ENCODE measurements at regions not wholly inside any gene's neighbourhood (a gene's known extent, or its start where the extent isn't known, plus 50 kb on each side); places are given as distances from the start of the nearest gene placed in this dataset.

DNA sequence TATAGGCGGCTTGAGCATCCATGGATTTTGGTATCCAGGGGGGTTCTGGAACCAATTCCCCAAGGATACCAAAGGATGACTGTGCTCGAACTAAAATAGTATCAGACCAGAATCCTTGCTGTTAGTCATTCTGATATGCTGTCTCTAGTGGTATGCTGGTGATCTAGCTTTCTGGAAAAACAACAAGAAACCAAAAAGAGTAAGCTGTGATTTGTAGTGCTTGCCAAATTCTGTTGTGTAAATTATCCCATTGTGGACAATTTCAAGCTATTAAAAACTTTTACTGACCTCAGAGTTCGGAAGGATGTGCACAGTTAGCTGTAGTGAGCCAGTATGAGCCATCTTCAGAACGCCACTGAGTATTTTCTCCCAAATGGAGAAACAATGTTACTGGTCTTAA, 99.0 kb upstream of the FBN2 start:
- Mint-ChIP-seq H3K4me3 (no peak overlapping the region), H3K36me3 (ENCODE audit: low read depth) (no peaks in the 10 kb centered on the region), H3K27ac (no peak overlapping the region), H3K4me1 (no peaks in the 10 kb centered on the region), H3K27me3 (no peaks in the 10 kb centered on the region), H3K9me3 (no peaks in the 10 kb centered on the region)
- no peak for ATAC-seq (replicated peaks)

- Mint-ChIP-seq H3K9me3 (peaks cover 5% of the 10 kb centered on the region), H3K27ac (no peak overlapping the region), H3K36me3 (ENCODE audit: low read depth) (no peaks in the 10 kb centered on the region), H3K4me3 (no peak overlapping the region), H3K27me3 (no peaks in the 10 kb centered on the region), H3K4me1 (no peaks in the 10 kb centered on the region)
- ATAC-seq (replicated peaks), result no peak
Measured at GRCh38 chr5:128641861-128642260, 103.8 kb upstream of the FBN2 start.

DNA sequence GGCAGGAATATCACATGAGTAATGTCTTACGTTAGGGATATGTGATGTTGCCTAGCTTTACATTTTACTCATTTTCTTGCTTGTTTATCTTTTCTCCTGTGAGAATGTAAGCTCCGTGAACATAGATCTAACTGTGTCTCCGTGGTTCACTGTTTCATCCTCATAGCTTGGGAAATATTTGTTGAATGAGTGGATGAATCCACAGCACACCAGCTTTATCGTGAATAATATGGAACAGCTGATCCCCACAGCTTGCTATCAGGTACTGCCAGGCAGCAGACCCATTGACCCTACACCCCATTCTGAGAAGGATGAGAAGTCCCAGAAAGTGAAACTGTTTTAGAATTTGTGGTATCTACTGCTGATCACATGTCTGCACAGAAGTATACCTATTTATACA, 106.8 kb upstream of the FBN2 start:
- Mint-ChIP-seq H3K27me3 (no peaks in the 10 kb centered on the region), H3K36me3 (ENCODE audit: low read depth) (no peaks in the 10 kb centered on the region), H3K4me3 (no peak overlapping the region), H3K9me3 (peaks cover 5% of the 10 kb centered on the region), H3K27ac (no peak overlapping the region), H3K4me1 (no peaks in the 10 kb centered on the region)
- no peak for ATAC-seq (replicated peaks)

GRCh38 chr5:128645581-128645980, 107.5 kb upstream of the FBN2 start:
- H3K4me3 Mint-ChIP-seq, result no peak overlapping the region
- H3K36me3 Mint-ChIP-seq (ENCODE audit: low read depth), result no peaks in the 10 kb centered on the region
- no peak for ATAC-seq (replicated peaks)
- H3K27ac Mint-ChIP-seq, result no peak overlapping the region
- H3K9me3 Mint-ChIP-seq, result peaks cover 5% of the 10 kb centered on the region
- H3K27me3 Mint-ChIP-seq, result no peaks in the 10 kb centered on the region
- no peaks in the 10 kb centered on the region for H3K4me1 Mint-ChIP-seq

DNA sequence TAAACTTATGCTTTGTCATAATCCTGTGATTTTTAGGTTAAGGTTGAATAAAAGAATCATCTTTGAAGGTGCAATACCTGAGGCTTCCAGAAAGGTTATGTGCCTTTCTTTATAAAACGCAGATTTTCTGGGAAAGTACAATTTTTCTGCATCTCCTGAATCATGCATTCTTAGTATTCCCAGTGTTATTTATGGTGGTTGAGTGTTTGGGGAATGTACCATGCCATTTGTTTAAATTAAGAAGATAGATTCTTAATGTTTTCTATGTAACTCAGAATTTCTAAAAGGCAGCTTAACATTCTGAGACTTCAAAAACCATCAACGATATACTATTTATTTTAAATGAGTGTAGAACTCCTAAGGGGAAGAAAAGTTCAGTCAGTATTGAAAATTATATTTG, 108.1 kb upstream of the FBN2 start:
- no peak overlapping the region for H3K27ac Mint-ChIP-seq
- no peaks in the 10 kb centered on the region for H3K36me3 Mint-ChIP-seq (ENCODE audit: low read depth)
- no peaks in the 10 kb centered on the region for H3K27me3 Mint-ChIP-seq
- no peak overlapping the region for H3K4me3 Mint-ChIP-seq
- no peak for ATAC-seq (replicated peaks)
- no peaks in the 10 kb centered on the region for H3K4me1 Mint-ChIP-seq
- H3K9me3 Mint-ChIP-seq, result peaks cover 5% of the 10 kb centered on the region

DNA sequence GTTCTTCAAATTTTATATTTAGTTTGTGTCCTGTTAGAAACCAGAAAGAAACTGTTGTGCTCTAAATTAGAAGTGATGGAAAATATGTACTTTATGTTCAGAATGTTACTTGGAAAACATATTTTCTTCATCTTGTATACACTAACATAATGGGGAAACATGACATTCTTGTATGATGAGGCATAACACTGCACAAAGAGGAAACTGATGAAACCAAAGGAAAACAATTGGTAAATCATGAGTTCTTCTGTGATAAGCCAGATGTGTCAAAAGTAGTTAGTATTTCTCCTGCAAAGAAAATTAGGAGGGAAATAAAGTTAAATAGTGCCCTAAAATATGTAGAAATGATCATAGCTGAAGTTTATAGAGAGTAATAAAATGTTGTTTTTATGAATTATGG, 111.1 kb upstream of the FBN2 start:
- no peak for ATAC-seq (replicated peaks)
- Mint-ChIP-seq H3K4me3 (no peak overlapping the region), H3K27ac (no peak overlapping the region), H3K4me1 (no peaks in the 10 kb centered on the region), H3K36me3 (ENCODE audit: low read depth) (no peaks in the 10 kb centered on the region), H3K9me3 (no peaks in the 10 kb centered on the region), H3K27me3 (peaks cover 3% of the 10 kb centered on the region)

DNA sequence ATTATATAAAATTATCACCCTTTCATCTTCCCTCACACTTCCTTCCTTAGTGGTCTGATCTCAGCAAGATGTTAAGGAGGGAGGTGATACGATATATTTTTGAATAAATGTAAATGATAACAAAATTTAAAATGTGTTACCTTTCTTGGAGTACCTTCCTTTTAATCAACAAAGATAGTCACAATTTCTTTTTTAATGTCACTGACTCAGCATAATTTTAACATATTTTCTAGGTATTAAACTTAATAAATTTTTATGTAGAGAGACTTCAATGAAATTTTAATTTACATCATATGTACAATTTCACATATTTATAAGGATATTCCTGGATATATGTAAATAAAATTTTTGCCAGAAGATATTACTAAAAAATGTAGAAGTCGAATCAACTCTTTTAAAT, 125.0 kb upstream of the FBN2 start:
- no peaks in the 10 kb centered on the region for H3K27me3 Mint-ChIP-seq
- no peaks in the 10 kb centered on the region for H3K36me3 Mint-ChIP-seq (ENCODE audit: low read depth)
- no peak for ATAC-seq (replicated peaks)
- H3K9me3 Mint-ChIP-seq, result no peaks in the 10 kb centered on the region
- no peak overlapping the region for H3K4me3 Mint-ChIP-seq
- no peaks in the 10 kb centered on the region for H3K4me1 Mint-ChIP-seq
- no peak overlapping the region for H3K27ac Mint-ChIP-seq

- no peaks in the 10 kb centered on the region for H3K36me3 Mint-ChIP-seq (ENCODE audit: low read depth)
- no peak overlapping the region for H3K4me3 Mint-ChIP-seq
- H3K9me3 Mint-ChIP-seq, result peaks cover 3% of the 10 kb centered on the region
- no peak overlapping the region for H3K27ac Mint-ChIP-seq
- H3K27me3 Mint-ChIP-seq, result peaks cover 10% of the 10 kb centered on the region
- H3K4me1 Mint-ChIP-seq, result no peaks in the 10 kb centered on the region
- no peak for ATAC-seq (replicated peaks)
Measured at GRCh38 chr5:128665747-128666355, 127.8 kb upstream of the FBN2 start.

GRCh38 chr5:128667152-128667551, 129.1 kb upstream of the FBN2 start:
- Mint-ChIP-seq H3K36me3 (ENCODE audit: low read depth) (no peaks in the 10 kb centered on the region), H3K9me3 (peaks cover 3% of the 10 kb centered on the region), H3K4me3 (no peak overlapping the region), H3K4me1 (no peaks in the 10 kb centered on the region), H3K27ac (no peak overlapping the region), H3K27me3 (peaks cover 10% of the 10 kb centered on the region)
- no peak for ATAC-seq (replicated peaks)

DNA sequence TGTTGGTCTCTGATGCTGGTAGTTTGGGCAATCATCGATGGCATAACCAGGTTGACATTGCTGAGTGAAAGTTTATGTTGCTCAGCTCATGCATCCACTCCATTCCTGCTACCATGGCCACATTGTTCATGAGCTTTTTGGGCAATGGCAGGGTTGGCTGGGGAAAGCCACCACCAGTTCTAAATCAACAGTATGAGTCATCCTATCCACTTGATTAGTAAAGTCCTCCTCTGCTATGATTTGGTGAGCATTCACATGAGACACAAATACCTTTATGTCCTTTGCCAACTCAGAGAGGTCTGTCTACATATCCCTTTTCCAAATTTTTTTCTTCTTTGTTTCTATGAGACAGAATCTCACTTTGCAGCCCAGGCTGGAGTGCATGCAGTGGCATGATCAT, 129.7 kb upstream of the FBN2 start:
- Mint-ChIP-seq H3K4me1 (no peaks in the 10 kb centered on the region), H3K4me3 (no peak overlapping the region), H3K27ac (no peak overlapping the region), H3K27me3 (peaks cover 10% of the 10 kb centered on the region), H3K36me3 (ENCODE audit: low read depth) (no peaks in the 10 kb centered on the region), H3K9me3 (peaks cover 3% of the 10 kb centered on the region)
- no peak for ATAC-seq (replicated peaks)

DNA sequence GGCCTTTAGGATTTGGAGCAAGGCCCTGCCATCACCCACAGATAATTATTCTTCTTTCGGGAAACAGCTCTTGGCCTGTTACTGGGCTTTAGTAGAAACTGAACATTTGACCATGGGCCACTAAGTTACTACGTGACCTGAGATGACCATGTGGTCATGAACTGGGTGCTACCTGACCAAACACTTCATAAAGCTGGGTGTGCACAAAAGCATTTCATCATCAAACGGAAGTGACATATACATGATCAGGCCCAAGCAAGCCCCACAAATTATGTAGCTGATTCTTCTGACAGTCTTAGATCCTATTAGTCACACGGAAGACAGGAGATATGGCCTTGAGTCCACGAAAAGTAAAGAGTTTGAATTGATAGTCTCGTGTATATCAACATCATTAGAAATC, 130.9 kb upstream of the FBN2 start:
- Mint-ChIP-seq H3K36me3 (ENCODE audit: low read depth) (no peaks in the 10 kb centered on the region), H3K27me3 (peaks cover 10% of the 10 kb centered on the region), H3K27ac (no peak overlapping the region), H3K4me3 (no peak overlapping the region), H3K4me1 (no peaks in the 10 kb centered on the region), H3K9me3 (peaks cover 3% of the 10 kb centered on the region)
- no peak for ATAC-seq (replicated peaks)

DNA sequence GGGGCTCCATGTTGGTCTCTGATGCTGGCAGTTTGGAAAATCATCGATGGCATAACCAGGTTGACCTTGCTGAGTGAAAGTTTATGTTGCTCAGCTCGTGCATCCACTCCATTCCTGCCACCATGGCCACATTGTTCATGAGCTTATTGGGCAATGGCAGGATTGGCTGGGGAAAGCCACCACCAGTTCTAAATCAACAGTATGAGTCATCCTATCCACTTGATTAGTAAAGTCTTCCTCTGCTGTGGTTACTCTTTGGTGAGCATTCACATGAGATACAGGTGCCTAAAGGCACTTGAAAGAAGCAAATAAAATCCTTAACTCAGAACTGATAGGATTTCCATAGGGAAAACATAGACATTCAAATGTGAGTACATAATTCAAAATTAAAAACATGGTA, 131.8 kb upstream of the FBN2 start:
- Mint-ChIP-seq H3K4me1 (no peaks in the 10 kb centered on the region), H3K27me3 (peaks cover 10% of the 10 kb centered on the region), H3K36me3 (ENCODE audit: low read depth) (no peaks in the 10 kb centered on the region), H3K9me3 (peaks cover 3% of the 10 kb centered on the region), H3K27ac (no peak overlapping the region), H3K4me3 (no peak overlapping the region)
- peak; percentile 24 for ATAC-seq (replicated peaks)

GRCh38 chr5:128671943-128672342, 133.9 kb upstream of the FBN2 start:
- H3K9me3 Mint-ChIP-seq, result peaks cover 3% of the 10 kb centered on the region
- H3K4me3 Mint-ChIP-seq, result no peak overlapping the region
- peaks cover 10% of the 10 kb centered on the region for H3K27me3 Mint-ChIP-seq
- H3K36me3 Mint-ChIP-seq (ENCODE audit: low read depth), result no peaks in the 10 kb centered on the region
- H3K27ac Mint-ChIP-seq, result no peak overlapping the region
- H3K4me1 Mint-ChIP-seq, result no peaks in the 10 kb centered on the region
- no peak for ATAC-seq (replicated peaks)

- H3K9me3 Mint-ChIP-seq, result peaks cover 3% of the 10 kb centered on the region
- no peak for ATAC-seq (replicated peaks)
- H3K27ac Mint-ChIP-seq, result no peak overlapping the region
- H3K4me3 Mint-ChIP-seq, result no peak overlapping the region
- peaks cover 10% of the 10 kb centered on the region for H3K27me3 Mint-ChIP-seq
- no peaks in the 10 kb centered on the region for H3K4me1 Mint-ChIP-seq
- no peaks in the 10 kb centered on the region for H3K36me3 Mint-ChIP-seq (ENCODE audit: low read depth)
Measured at GRCh38 chr5:128673000-128673399, 135.0 kb upstream of the FBN2 start.

DNA sequence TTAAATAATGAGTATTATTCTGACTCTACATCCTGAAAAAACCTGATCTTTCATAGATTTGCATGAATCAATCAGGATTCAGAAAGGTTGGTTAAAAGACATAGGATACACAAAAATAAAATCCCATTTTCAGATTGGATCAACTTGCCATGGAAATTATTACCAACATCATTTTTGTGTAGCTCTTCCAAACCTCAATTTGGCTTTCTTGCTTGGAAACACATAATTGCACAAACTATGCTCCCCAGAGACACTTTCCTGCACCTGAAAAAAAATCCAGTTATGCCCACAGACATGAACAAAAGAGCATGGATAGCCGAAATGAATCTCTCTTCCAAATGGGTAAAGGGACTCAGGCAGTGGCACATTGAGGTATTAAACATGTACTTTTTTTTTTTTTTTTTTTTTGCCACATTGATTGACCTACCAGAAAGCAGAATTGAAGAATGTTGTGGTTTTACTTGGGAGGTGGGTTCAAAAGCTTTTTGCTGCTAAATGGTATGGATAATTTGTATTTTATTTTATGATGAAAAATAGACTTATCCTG, 135.4 kb upstream of the FBN2 start:
- ATAC-seq (replicated peaks), result no peak
- H3K4me3 Mint-ChIP-seq, result no peak overlapping the region
- no peak overlapping the region for H3K27ac Mint-ChIP-seq
- H3K4me1 Mint-ChIP-seq, result no peaks in the 10 kb centered on the region
- H3K27me3 Mint-ChIP-seq, result peaks cover 10% of the 10 kb centered on the region
- peaks cover 3% of the 10 kb centered on the region for H3K9me3 Mint-ChIP-seq
- H3K36me3 Mint-ChIP-seq (ENCODE audit: low read depth), result no peaks in the 10 kb centered on the region

DNA sequence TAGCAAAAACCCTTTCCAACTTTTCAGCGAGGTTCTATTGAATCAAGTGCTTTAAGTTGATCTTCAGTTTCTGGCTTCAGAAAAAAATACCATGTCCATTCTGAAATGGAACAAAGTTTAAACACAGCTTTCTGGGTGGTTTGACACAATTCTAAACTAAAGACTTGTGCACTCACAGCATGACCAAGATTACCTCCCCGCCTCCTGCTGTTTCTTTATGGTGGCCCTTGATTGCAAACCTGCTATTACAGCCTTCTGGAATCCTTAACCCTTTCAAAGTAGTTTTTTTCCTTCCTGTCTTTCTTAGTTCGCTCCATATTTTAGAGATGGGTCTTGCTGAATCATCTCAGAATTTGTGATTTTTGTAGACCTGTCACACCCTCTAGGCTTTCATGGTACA, 135.9 kb upstream of the FBN2 start:
- H3K36me3 Mint-ChIP-seq (ENCODE audit: low read depth), result no peaks in the 10 kb centered on the region
- H3K4me3 Mint-ChIP-seq, result no peak overlapping the region
- H3K27me3 Mint-ChIP-seq, result peaks cover 11% of the 10 kb centered on the region
- H3K4me1 Mint-ChIP-seq, result no peaks in the 10 kb centered on the region
- peaks cover 3% of the 10 kb centered on the region for H3K9me3 Mint-ChIP-seq
- H3K27ac Mint-ChIP-seq, result no peak overlapping the region
- ATAC-seq (replicated peaks), result no peak
